ENCODE measurements at regions not wholly inside any gene's neighbourhood (a gene's known extent, or its start where the extent isn't known, plus 50 kb on each side); places are given as distances from the start of the nearest gene placed in this dataset.

GRCh38 chr6:106730264-106730663, 100.9 kb downstream of the QRSL1 start:
- no CpG with 5 or more reads among the region's 1 CpG for WGBS (ENCODE audit: extremely low coverage, insufficient coverage, insufficient read length)
- no peaks in the 10 kb centered on the region for H3K36me3 ChIP-seq (ENCODE audit: control insufficient read depth in 1 of 2, insufficient read depth in 2 of 2, low read length in 2 of 2)
- H3K4me2 ChIP-seq (ENCODE audit: low read length): no peak overlapping the region
- no peaks in the 10 kb centered on the region for H3K4me1 ChIP-seq (ENCODE audit: control insufficient read depth in 1 of 2, insufficient read depth in 2 of 2, low read length in 2 of 2)
- H4K91ac ChIP-seq (ENCODE audit: low read depth, low read length): no peak overlapping the region
- H3K14ac ChIP-seq (ENCODE audit: low read length): no peak overlapping the region
- DNase-seq: no peak
- H3K9ac ChIP-seq (ENCODE audit: low read length): no peak overlapping the region
- H3K27me3 ChIP-seq (ENCODE audit: insufficient read depth, low read length): no peaks in the 10 kb centered on the region
- no peak overlapping the region for H2BK120ac ChIP-seq (ENCODE audit: insufficient read depth, low read length, poor library complexity)
- H3K9me3 ChIP-seq (ENCODE audit: insufficient read depth, low read depth, low read length): peaks cover 3% of the 10 kb centered on the region
- H3K27ac ChIP-seq (ENCODE audit: low read depth, low read length): no peak overlapping the region
- no peak overlapping the region for H4K8ac ChIP-seq (ENCODE audit: low read depth, low read length)
- H3K79me1 ChIP-seq (ENCODE audit: low read length): no peaks in the 10 kb centered on the region
- H2BK12ac ChIP-seq (ENCODE audit: low read length): no peak overlapping the region
- H4K12ac ChIP-seq (ENCODE audit: low read depth, low read length): no peak overlapping the region
- no peak overlapping the region for H2AFZ ChIP-seq (ENCODE audit: insufficient read depth, low read length, poor library complexity)
- H3K4me3 ChIP-seq (ENCODE audit: low read depth, low read length): no peak overlapping the region
- no peak overlapping the region for H2BK5ac ChIP-seq (ENCODE audit: low read depth, low read length, poor library complexity)
- H3K79me2 ChIP-seq (ENCODE audit: control insufficient read depth, insufficient read depth, low read length, poor library complexity): no peaks in the 10 kb centered on the region
- no peak overlapping the region for H3K23ac ChIP-seq (ENCODE audit: low read length)
- no peak overlapping the region for H3K4ac ChIP-seq (ENCODE audit: low read depth, low read length)
- H3K18ac ChIP-seq (ENCODE audit: low read length): no peak overlapping the region
- H2AK5ac ChIP-seq (ENCODE audit: low read length): no peak overlapping the region

GRCh38 chr6:106729841-106730240, 100.5 kb downstream of the QRSL1 start:
- H3K79me2 ChIP-seq (ENCODE audit: control insufficient read depth, insufficient read depth, low read length, poor library complexity): no peaks in the 10 kb centered on the region
- no peak overlapping the region for H2AFZ ChIP-seq (ENCODE audit: insufficient read depth, low read length, poor library complexity)
- no peak overlapping the region for H3K27ac ChIP-seq (ENCODE audit: low read depth, low read length)
- H3K9me3 ChIP-seq (ENCODE audit: insufficient read depth, low read depth, low read length): peaks cover 3% of the 10 kb centered on the region
- H2BK120ac ChIP-seq (ENCODE audit: insufficient read depth, low read length, poor library complexity): no peak overlapping the region
- no peak for DNase-seq
- no peak overlapping the region for H4K12ac ChIP-seq (ENCODE audit: low read depth, low read length)
- no CpG with 5 or more reads among the region's 4 CpGs for WGBS (ENCODE audit: extremely low coverage, insufficient coverage, insufficient read length)
- H2AK5ac ChIP-seq (ENCODE audit: low read length): no peak overlapping the region
- H2BK5ac ChIP-seq (ENCODE audit: low read depth, low read length, poor library complexity): no peak overlapping the region
- H3K23ac ChIP-seq (ENCODE audit: low read length): no peak overlapping the region
- no peak overlapping the region for H3K18ac ChIP-seq (ENCODE audit: low read length)
- H4K8ac ChIP-seq (ENCODE audit: low read depth, low read length): no peak overlapping the region
- no peak overlapping the region for H3K9ac ChIP-seq (ENCODE audit: low read length)
- no peak overlapping the region for H3K4me3 ChIP-seq (ENCODE audit: low read depth, low read length)
- H4K91ac ChIP-seq (ENCODE audit: low read depth, low read length): no peak overlapping the region
- no peaks in the 10 kb centered on the region for H3K4me1 ChIP-seq (ENCODE audit: control insufficient read depth in 1 of 2, insufficient read depth in 2 of 2, low read length in 2 of 2)
- H3K4me2 ChIP-seq (ENCODE audit: low read length): no peak overlapping the region
- no peaks in the 10 kb centered on the region for H3K79me1 ChIP-seq (ENCODE audit: low read length)
- no peaks in the 10 kb centered on the region for H3K36me3 ChIP-seq (ENCODE audit: control insufficient read depth in 1 of 2, insufficient read depth in 2 of 2, low read length in 2 of 2)
- no peaks in the 10 kb centered on the region for H3K27me3 ChIP-seq (ENCODE audit: insufficient read depth, low read length)
- no peak overlapping the region for H3K4ac ChIP-seq (ENCODE audit: low read depth, low read length)
- no peak overlapping the region for H3K14ac ChIP-seq (ENCODE audit: low read length)
- H2BK12ac ChIP-seq (ENCODE audit: low read length): no peak overlapping the region

DNA sequence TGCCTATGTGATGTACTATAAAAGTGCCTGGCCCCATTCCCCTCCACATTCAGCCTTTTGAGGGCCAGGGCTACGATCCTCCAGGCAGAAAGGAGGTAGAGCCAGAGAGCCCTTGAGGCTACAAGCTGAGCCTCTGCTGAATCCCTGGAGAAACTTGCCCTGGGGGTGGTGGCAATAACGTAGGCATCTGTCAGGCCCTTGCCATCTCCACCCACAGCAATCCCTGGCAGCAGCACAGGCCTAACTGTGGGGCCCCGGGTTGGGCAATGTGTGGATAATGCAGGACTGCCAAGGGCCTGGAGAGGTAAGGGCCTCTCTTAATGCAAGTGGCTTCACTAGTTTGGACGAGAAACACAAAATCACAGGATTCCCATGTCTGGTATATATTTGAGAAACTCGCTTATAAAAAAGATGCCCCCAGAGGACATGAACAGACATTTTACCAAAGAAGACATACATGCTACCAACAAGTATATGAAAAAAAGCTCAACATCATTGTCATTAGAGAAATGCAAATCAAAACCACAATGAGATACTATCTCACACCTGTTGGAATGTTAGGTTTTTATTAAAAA, 99.0 kb downstream of the QRSL1 start:
- no CpG with 5 or more reads among the region's 5 CpGs for WGBS (ENCODE audit: extremely low coverage, insufficient coverage, insufficient read length)
- Histone ChIP-seq H3K4ac (ENCODE audit: low read depth, low read length) (no peak overlapping the region), H3K27ac (ENCODE audit: low read depth, low read length) (no peak overlapping the region), H2AK5ac (ENCODE audit: low read length) (no peak overlapping the region), H3K9me3 (ENCODE audit: insufficient read depth, low read depth, low read length) (peaks cover 3% of the 10 kb centered on the region), H3K27me3 (ENCODE audit: insufficient read depth, low read length) (no peaks in the 10 kb centered on the region), H3K4me2 (ENCODE audit: low read length) (no peak overlapping the region), H3K23ac (ENCODE audit: low read length) (no peak overlapping the region), H3K36me3 (ENCODE audit: control insufficient read depth in 1 of 2, insufficient read depth in 2 of 2, low read length in 2 of 2) (no peaks in the 10 kb centered on the region), H2BK12ac (ENCODE audit: low read length) (no peak overlapping the region), H4K91ac (ENCODE audit: low read depth, low read length) (no peak overlapping the region), H2AFZ (ENCODE audit: insufficient read depth, low read length, poor library complexity) (no peak overlapping the region), H3K9ac (ENCODE audit: low read length) (no peak overlapping the region), H3K79me1 (ENCODE audit: low read length) (no peaks in the 10 kb centered on the region), H2BK120ac (ENCODE audit: insufficient read depth, low read length, poor library complexity) (no peak overlapping the region), H3K4me1 (ENCODE audit: control insufficient read depth in 1 of 2, insufficient read depth in 2 of 2, low read length in 2 of 2) (no peaks in the 10 kb centered on the region), H3K18ac (ENCODE audit: low read length) (no peak overlapping the region), H4K8ac (ENCODE audit: low read depth, low read length) (no peak overlapping the region), H3K14ac (ENCODE audit: low read length) (no peak overlapping the region), H3K4me3 (ENCODE audit: low read depth, low read length) (no peak overlapping the region), H4K12ac (ENCODE audit: low read depth, low read length) (no peak overlapping the region), H2BK5ac (ENCODE audit: low read depth, low read length, poor library complexity) (no peak overlapping the region), H3K79me2 (ENCODE audit: control insufficient read depth, insufficient read depth, low read length, poor library complexity) (no peaks in the 10 kb centered on the region)
- no peak for DNase-seq

GRCh38 chr6:106727480-106728149, 98.2 kb downstream of the QRSL1 start:
- Histone ChIP-seq H3K4ac (ENCODE audit: low read depth, low read length) (no peak overlapping the region), H3K9ac (ENCODE audit: low read length) (no peak overlapping the region), H3K79me2 (ENCODE audit: control insufficient read depth, insufficient read depth, low read length, poor library complexity) (no peaks in the 10 kb centered on the region), H2BK120ac (ENCODE audit: insufficient read depth, low read length, poor library complexity) (no peak overlapping the region), H3K14ac (ENCODE audit: low read length) (no peak overlapping the region), H3K4me3 (ENCODE audit: low read depth, low read length) (no peak overlapping the region), H2AK5ac (ENCODE audit: low read length) (no peak overlapping the region), H4K91ac (ENCODE audit: low read depth, low read length) (no peak overlapping the region), H3K23ac (ENCODE audit: low read length) (no peak overlapping the region), H3K27ac (ENCODE audit: low read depth, low read length) (no peak overlapping the region), H2BK12ac (ENCODE audit: low read length) (no peak overlapping the region), H4K8ac (ENCODE audit: low read depth, low read length) (no peak overlapping the region), H3K36me3 (ENCODE audit: control insufficient read depth in 1 of 2, insufficient read depth in 2 of 2, low read length in 2 of 2) (no peaks in the 10 kb centered on the region), H2AFZ (ENCODE audit: insufficient read depth, low read length, poor library complexity) (no peak overlapping the region), H4K12ac (ENCODE audit: low read depth, low read length) (no peak overlapping the region), H2BK5ac (ENCODE audit: low read depth, low read length, poor library complexity) (no peak overlapping the region), H3K27me3 (ENCODE audit: insufficient read depth, low read length) (no peaks in the 10 kb centered on the region), H3K18ac (ENCODE audit: low read length) (no peak overlapping the region), H3K79me1 (ENCODE audit: low read length) (no peaks in the 10 kb centered on the region), H3K9me3 (ENCODE audit: insufficient read depth, low read depth, low read length) (peaks cover 3% of the 10 kb centered on the region), H3K4me2 (ENCODE audit: low read length) (no peak overlapping the region), H3K4me1 (ENCODE audit: control insufficient read depth in 1 of 2, insufficient read depth in 2 of 2, low read length in 2 of 2) (no peaks in the 10 kb centered on the region)
- no CpG with 5 or more reads among the region's 3 CpGs for WGBS (ENCODE audit: extremely low coverage, insufficient coverage, insufficient read length)
- DNase-seq: no peak
